C4-2B (cell line): ENCODE measurements at regions not wholly inside any gene's neighbourhood (a gene's known extent, or its start where the extent isn't known, plus 50 kb on each side); places are given as distances from the start of the nearest gene placed in this dataset.

Source experiments
- ZFX ChIP-seq: fragments of 450-650 bp; IDR thresholded peaks from 2 replicates; pipeline ENCODE4 v1.6.1; 2017
- TF ChIP-seq, protein P1 (sequence below): fragments of 450-650 bp; conservative IDR thresholded peaks from 2 replicates; pipeline ENCODE4 v1.5.1; 2017; ENCODE audit warnings: mild to moderate bottlenecking

GRCh38 chr4:132203618-132204017 is 945.5 kb upstream of the PCDH10 start:
- TF ChIP-seq, protein P1, sequence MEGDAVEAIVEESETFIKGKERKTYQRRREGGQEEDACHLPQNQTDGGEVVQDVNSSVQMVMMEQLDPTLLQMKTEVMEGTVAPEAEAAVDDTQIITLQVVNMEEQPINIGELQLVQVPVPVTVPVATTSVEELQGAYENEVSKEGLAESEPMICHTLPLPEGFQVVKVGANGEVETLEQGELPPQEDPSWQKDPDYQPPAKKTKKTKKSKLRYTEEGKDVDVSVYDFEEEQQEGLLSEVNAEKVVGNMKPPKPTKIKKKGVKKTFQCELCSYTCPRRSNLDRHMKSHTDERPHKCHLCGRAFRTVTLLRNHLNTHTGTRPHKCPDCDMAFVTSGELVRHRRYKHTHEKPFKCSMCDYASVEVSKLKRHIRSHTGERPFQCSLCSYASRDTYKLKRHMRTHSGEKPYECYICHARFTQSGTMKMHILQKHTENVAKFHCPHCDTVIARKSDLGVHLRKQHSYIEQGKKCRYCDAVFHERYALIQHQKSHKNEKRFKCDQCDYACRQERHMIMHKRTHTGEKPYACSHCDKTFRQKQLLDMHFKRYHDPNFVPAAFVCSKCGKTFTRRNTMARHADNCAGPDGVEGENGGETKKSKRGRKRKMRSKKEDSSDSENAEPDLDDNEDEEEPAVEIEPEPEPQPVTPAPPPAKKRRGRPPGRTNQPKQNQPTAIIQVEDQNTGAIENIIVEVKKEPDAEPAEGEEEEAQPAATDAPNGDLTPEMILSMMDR: no peak
- TF ChIP-seq ZFX: no peak
